HG03342 (cell line): ENCODE measurements at regions not wholly inside any gene's neighbourhood (a gene's known extent, or its start where the extent isn't known, plus 50 kb on each side); places are given as distances from the start of the nearest gene placed in this dataset.
"Not testable (repeated sequence)": the region's sequence is repeated elsewhere in the genome, so short reads cannot be mapped to it uniquely, and the experiment has no call there.

ENCODE experiments used
- ATAC-seq: cut with Tn5 transposase; IDR thresholded peaks from one replicate; pipeline ENCODE4 v1.9.1; 2021; ENCODE audit warnings: mild to moderate bottlenecking, moderate library complexity; ENCODE audit not compliant: unreplicated experiment

- ATAC-seq: no peak
Measured at GRCh38 chr6:50455029-50455428, 258.3 kb upstream of the TFAP2D start.

GRCh38 chr6:50457351-50457750 is 256.0 kb upstream of the TFAP2D start:
- ATAC-seq: no peak

GRCh38 chr6:50461696-50462095 is 251.6 kb upstream of the TFAP2D start:
- no peak for ATAC-seq

- ATAC-seq: no peak
Measured at GRCh38 chr6:50463931-50464330, 249.4 kb upstream of the TFAP2D start.

DNA sequence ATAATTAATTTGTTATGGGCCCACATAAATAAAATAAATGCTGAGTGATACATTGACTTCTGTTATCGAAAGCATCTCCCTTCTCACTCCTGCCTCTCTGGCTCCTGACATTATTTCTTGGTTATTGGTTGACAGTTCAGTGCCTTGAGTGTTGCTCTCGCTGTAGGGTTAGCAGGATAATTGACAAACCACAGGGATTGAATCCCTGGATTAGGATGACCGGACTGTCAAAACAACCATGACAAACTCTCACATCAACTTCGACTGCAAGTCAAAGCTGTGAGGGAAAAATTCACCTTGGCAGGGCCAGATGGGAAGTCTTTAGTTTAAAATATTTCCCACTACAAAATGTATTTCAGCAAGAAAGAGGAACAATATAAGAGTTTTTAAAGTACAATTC is 245.4 kb upstream of the TFAP2D start:
- ATAC-seq: no peak

DNA sequence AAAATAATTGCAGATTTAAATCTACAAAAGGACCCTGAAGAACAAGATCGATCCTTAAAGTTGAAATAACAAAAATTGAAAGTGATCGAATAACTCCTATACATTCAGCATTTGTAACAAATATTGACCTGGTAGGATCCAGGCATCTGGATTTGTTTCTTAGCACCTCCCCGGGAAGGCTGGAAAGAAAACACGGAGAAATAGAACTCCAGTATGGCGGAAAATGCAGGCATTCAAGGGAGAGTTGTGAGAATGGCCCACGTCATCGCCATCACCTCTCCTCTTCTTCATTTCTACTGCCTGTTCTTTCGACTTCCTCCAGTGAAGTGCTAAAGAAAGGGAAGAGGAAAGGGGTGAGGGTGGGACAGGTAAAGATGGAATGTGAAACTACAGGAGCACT is 242.3 kb upstream of the TFAP2D start:
- no peak for ATAC-seq

DNA sequence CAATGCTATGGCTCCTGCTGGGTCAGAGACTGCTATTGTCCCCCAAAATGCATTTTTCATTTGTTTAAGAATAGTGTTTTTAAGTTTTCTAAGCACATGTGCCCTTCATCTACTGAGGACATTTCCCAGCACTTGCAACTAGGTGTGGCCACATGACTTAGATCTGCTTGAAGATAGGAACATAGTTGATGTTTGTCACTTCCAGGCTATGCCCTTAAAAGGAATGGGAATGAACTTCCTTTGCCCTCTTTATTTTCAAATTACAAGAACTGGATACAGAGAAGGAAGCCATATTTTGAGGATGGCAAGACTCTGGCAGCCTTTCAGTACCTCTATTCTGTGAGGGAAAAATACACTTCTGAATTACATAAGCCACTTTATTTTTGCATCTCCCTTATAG is 203.0 kb upstream of the TFAP2D start:
- no peak for ATAC-seq

GRCh38 chr6:50520326-50521266 is 192.7 kb upstream of the TFAP2D start:
- no peak for ATAC-seq

GRCh38 chr6:50524341-50524740 is 189.0 kb upstream of the TFAP2D start:
- no peak for ATAC-seq

DNA sequence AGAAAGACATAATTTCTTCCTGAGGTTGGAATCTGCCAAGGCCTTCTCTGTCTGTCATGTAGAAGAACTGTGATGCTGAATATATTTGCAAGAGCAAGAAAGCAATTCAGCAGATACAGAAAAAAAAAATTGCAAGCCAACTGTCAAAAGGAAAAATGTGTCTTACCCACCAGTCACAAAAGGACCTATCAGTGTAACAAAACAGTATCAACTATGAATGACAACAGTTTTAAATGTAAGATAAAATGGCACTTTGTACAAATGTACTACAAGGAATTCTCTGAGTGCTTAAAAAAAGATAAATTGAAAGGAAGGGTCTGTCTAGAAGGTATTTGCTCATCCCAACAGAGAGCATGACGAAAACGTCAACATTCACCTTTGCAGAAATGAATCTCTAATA is 185.3 kb upstream of the TFAP2D start:
- no peak for ATAC-seq

- ATAC-seq: no peak
Measured at GRCh38 chr6:50539447-50539846, 173.9 kb upstream of the TFAP2D start.

DNA sequence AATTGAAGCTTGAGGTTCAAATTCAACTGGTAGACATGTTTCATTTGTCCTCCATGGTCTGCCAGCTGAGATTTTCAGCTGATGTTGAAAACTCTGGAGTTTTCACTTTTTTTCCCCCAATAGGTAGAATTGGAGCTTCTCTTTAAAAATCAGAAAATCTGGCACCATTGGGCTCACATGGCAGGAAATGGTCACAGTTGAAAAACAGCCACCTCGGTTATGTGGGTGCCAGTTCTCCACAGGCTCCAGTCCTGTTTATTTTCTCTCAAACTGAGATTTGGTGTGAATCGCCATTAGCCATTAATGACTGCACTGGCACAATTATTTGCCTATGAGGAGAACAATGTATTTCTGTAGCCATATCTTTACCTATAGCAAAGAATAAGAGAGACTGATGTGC is 171.4 kb upstream of the TFAP2D start:
- ATAC-seq: no peak

DNA sequence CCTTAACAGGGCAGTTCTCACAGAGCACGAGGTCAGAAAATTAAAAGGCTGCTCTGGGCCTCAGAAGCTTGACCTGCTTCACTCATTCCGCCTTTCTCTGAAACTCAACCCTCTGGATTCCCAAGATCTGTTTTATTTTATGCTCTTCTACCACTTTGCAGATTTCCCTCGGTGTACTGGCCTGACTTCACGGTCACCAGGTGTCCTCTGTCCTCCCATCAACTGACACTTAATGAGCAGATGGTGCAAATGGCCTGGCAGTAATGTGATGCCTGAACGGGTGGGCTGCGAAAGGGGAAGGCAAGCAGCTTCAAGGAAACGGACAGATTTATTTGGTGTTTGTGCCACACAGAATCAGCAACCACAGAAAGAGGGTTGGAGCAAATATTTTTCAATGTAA is 169.7 kb upstream of the TFAP2D start:
- ATAC-seq: no peak

DNA sequence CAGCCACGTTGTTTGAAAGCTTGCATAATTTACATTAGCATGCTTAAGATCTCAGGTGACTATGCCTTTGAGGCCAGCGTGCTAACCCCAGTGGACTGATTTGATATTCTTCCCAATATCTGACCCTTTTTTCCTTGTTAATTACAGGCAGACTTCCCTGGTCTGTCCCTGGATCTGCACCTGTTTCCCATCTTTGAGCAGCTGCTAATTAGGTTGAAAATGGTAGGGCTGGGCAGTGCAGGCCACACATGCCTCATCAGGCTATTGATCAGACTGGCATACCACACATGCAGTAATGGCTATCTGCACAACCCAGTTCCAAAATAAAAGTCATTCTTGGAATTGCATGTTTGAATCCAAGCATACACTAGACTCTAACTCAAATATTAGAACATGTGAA is 164.3 kb upstream of the TFAP2D start:
- no peak for ATAC-seq

DNA sequence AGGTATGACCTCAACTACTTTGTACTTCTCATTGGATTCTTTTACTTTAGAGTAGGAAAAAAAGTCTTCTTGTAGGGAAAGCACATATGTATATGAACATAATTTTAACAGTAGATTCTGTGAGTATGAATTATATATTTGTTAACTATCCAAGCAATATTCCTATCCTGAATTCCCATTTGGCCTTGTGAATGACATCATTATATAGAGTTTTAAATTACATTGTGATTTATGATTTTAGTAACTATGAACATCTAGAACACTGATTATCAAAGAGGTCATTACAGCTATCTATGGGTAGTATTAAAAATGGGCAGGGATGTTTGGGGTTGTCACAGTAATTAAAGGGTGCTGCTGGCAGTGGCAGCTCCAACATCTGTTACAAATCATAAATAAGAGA is 163.9 kb upstream of the TFAP2D start:
- no peak for ATAC-seq

DNA sequence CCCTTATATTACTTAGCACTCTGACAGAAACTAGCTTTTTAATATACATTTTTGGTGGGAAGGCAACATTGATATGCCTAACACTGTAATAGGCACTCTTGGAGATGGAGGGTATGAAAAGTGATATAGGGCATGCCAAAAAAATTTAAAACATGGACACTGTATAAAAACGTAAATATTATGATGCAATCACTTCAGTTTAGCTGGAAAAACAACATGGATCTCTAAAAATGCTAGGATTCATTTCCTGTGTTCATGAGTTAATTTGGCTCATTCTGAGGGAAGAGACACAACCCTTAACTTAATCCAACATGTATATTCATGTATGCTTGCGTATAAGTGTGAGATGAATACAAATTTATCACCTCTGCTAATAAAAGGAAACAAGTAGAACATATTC is 157.3 kb upstream of the TFAP2D start:
- ATAC-seq: no peak

- ATAC-seq: no peak
Measured at GRCh38 chr6:50565004-50565403, 148.3 kb upstream of the TFAP2D start.

DNA sequence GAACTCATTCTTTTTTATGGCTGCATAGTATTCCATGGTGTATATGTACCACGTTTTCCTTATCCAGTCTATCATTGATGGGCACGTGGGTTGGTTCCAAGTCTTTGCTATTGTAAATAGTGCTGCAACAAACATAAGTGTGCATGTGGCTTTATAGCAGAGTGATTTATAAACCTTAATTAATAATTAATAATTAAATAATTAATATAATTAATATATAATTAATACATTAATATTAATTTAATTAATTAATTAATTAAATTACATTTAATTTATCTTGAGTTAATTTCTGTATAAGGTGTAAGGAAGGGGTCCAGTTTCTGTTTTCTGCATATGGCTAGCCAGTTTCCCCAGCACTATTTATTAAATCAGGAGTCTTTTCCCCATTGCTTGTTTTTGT is 142.1 kb upstream of the TFAP2D start:
- not testable (repeated sequence) for ATAC-seq

- no peak for ATAC-seq
Measured at GRCh38 chr6:50585441-50586330, 127.6 kb upstream of the TFAP2D start.

DNA sequence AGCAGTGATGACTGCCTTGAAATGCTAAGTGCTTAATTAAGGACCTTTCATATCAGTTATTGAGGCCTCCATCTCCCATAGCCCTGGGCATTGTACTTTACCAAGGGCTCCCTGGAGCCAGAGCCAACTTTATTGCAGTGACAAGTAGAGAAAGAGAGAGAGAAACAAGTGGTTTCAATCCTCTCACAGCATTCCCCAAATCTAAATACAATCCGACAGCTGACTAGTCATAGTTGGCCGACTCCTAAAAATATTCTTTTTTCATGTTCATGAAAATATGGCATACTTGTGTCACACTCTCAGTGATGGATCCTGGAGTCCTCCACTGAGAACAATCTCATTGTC is 127.0 kb upstream of the TFAP2D start:
- ATAC-seq: no peak

DNA sequence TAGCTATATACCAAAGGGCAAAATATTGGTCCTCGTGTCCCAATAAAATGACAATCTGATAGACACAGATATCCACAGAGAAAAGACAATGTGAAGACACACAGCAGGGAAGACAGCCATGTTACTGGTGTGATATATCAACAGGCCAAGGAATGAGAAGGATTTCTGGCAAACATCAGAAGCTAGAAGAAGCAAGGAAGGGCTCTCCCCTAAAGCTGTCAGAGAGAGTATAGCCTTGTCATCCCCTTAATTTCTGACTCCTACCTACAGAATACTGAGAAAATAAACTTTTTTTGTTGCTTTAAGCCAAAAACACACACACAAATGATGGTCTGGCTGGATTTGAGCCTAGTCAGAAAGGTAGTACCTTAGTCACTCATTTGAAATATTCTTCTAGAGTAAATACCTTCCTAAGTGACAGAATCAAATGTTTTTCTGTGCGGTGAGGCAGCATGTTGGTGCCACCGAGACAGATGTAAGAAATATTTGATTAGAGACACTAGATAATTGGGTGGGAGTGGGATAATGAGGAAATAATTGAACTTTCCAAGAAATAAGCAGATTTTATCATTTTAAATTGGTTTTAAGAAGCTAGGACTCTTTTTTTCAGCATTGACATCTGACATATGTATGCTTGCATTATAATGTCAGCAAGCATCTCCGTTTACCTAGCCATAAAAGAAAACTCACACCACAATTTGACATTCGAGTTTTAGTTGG is 123.4 kb upstream of the TFAP2D start:
- ATAC-seq: no peak
